ENCODE measurements at regions not wholly inside any gene's neighbourhood (a gene's known extent, or its start where the extent isn't known, plus 50 kb on each side); places are given as distances from the start of the nearest gene placed in this dataset.

DNA sequence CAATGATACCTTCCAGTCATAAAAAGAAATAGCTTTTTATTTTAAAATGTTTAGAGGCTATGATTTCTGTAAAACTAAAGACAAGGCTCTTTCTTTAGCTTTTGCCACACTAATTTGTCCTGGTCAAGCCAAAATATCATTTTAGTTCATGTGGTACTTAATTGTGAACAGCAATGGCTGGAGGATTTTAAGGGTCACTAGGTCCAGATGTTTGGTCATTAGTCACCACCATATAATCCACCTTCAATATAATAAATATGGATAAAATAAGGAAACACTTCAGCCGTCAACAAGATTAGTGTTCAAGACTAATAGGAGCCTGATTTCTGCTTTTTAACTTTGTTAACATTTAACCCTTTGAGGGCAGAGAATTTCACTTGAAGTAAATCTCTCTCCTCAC is 50.0 kb upstream of the HGF start:
- TF ChIP-seq, protein P1, sequence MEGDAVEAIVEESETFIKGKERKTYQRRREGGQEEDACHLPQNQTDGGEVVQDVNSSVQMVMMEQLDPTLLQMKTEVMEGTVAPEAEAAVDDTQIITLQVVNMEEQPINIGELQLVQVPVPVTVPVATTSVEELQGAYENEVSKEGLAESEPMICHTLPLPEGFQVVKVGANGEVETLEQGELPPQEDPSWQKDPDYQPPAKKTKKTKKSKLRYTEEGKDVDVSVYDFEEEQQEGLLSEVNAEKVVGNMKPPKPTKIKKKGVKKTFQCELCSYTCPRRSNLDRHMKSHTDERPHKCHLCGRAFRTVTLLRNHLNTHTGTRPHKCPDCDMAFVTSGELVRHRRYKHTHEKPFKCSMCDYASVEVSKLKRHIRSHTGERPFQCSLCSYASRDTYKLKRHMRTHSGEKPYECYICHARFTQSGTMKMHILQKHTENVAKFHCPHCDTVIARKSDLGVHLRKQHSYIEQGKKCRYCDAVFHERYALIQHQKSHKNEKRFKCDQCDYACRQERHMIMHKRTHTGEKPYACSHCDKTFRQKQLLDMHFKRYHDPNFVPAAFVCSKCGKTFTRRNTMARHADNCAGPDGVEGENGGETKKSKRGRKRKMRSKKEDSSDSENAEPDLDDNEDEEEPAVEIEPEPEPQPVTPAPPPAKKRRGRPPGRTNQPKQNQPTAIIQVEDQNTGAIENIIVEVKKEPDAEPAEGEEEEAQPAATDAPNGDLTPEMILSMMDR (IDR thresholded peaks at IDR 0.05; ENCODE audit: low read depth, low read length) = no peak
- no peak for DNase-seq (ENCODE audit: low read depth, low spot score)
- Histone ChIP-seq H3K27me3 (ENCODE audit: control insufficient read depth, insufficient read depth, low read length) (no peaks in the 10 kb centered on the region), H3K4me3 (ENCODE audit: low read depth, low read length) (no peak overlapping the region), H3K27ac (ENCODE audit: low read depth, low read length) (no peak overlapping the region), H3K9me3 (ENCODE audit: control insufficient read depth, insufficient read depth, low read length) (no peaks in the 10 kb centered on the region)
- CTCF ChIA-PET = no interaction called here
- POLR2A ChIA-PET = no interaction called here
